HG03469 (cell line): ENCODE measurements at regions not wholly inside any gene's neighbourhood (a gene's known extent, or its start where the extent isn't known, plus 50 kb on each side); places are given as distances from the start of the nearest gene placed in this dataset.
"Not testable (repeated sequence)": the region's sequence is repeated elsewhere in the genome, so short reads cannot be mapped to it uniquely, and the experiment has no call there.

ENCODE experiments used
- ATAC-seq: cut with Tn5 transposase; IDR thresholded peaks from one replicate; pipeline ENCODE4 v1.9.1; 2021; ENCODE audit warnings: mild to moderate bottlenecking, moderate library complexity, moderate number of reproducible peaks; ENCODE audit not compliant: unreplicated experiment

DNA sequence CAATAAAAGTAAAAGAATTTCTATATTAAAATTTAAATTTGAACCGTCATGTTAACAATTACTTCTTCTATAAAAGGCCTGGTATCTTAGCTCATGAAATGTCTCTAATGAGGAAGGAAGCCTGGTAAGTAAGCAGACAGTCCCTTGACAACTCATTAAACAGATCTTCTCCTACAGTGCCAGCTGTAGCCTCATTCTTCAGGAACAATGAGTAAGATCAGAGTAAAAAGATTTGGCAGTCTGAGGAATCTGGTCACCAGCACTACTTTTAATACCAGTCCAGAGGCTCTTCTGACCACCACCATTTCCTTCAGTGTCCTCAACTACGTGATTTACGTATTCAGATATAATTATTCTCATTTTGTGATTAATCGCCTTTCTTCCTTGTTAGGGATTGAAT is 955.0 kb upstream of the ALCAM start:
- no peak for ATAC-seq

DNA sequence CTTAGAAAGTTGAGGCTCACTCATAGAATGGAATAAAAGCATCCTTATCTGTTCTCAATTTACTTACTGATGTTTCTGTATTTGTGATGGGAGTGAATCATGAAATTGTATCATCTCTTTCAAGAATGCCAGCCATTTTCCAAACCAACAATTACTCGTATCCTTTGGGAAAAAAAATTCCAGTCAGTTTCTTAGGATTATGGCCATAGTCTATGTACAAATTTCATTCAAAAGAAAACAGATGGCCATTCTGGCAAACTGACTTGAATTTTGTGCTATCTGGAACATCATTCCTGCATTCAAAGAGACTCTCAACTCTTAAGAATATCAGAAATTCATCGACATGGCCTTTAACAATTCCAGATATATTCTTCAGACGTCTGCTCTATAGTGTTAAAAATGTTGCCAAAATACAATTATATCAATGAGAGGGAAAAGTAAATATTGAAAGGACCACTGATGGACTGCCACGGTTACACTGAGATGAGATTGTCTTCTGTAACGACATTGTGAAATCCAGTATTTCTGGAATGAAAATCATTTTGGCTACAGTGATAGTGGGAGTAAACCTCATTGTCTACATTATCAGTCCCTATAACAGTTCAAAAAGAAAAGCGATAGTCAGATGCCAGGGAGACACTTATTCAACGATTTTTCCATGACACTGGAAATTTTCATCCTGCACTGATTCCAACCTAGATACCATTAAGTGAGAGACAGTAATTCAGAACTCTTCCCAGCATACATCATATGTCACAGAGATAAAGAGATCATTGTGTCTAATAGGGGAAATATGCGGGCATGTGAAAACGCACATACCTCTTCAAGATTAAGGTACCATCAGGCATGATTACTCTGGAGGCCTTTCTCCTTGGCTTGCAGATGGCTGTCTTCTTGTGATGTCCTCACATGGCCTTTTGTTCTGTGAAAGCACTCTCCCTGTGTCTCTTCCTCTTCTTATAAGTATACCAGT is 953.8 kb upstream of the ALCAM start:
- no peak for ATAC-seq

DNA sequence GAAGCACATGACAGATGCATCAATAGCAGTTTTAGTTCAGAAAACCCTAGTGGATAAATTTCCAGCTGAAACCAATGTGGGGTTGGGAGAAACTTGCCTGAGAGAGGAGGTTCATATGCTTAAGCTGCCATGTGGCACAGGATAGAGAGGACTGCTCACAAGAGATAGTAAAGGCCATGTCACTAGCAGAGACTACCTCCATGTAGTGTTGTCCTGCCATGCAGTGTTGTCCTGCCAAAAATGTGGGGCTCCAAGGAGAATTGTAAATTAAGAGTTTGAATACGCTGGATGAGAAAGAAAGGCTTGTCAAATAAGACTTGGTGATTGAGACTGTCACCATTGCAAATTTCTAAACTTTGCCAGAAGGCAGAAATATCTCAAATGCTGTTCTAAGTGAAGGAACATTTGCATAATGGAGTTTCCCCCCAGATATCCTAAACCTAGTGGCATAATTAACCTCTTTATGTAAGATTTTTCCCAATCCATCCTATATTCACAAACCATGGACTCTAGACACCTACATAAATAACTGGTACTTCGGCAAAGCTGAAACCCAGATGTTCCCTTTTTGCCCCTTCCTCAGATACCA is 938.3 kb upstream of the ALCAM start:
- ATAC-seq, result no peak

DNA sequence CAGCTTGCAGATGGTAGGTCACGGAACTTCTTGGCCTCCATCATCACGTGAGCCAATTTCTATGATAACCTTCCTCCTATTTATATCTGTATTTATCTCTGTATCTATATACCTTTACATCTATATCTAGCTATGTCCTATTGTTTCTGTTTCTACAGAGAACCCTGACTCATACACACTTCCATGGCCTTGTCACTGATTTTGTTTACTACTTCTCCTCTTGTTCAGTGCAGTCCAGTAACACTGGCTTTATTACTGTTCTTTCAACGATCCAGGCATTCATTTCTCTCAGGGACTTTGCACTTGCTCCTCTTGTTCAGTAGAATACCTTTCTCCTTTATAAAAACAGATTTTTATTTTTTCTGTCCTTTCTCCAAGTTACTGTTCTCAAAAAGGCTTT is 937.0 kb upstream of the ALCAM start:
- no peak for ATAC-seq

DNA sequence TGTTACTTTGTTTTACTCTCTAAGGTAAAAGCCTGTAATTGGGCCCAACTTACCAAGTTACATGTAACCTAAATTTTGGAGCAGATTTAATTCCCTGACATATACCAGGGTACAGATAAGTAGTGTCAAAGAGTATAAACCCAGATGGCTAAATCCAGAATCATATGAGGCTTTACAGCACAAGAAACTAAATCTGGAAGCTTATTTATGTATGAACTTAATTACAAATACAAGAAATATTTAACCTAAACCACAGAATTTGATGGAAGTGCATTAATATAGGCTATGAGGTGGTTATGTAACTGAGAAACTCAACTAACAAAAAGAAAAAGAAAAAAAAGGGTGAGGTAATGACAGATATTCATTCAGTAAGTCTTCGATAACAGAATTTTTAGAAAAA is 930.2 kb upstream of the ALCAM start:
- no peak for ATAC-seq

DNA sequence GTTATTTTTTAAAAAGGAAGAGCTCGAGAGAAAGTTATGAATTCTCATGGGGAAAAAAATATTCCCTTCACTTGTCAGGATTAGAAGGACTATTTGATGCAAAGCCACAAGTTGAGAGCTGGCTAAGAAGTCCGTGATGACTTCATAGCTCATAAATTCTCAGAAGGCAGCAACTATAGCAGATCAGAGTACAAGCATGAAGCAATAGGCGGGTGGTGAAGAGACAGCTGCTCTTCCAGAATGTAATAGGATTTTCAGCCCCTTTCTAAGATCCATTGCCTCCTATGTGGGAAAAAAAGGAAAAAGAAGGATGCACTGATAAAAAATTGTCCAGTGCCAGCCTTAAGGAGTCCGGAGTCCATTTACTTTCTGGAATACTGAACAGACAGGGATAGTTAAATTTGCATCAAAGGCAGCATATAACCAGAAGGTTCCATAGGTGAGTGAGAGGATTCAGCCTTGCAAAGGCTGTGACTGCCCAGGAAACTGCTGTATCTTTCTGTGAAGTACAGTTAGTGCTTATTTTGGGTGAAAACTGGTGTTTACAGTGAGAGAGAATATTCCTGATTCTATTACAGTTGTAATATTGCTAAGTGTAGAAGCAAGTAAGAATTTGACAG is 929.5 kb upstream of the ALCAM start:
- ATAC-seq, result no peak

DNA sequence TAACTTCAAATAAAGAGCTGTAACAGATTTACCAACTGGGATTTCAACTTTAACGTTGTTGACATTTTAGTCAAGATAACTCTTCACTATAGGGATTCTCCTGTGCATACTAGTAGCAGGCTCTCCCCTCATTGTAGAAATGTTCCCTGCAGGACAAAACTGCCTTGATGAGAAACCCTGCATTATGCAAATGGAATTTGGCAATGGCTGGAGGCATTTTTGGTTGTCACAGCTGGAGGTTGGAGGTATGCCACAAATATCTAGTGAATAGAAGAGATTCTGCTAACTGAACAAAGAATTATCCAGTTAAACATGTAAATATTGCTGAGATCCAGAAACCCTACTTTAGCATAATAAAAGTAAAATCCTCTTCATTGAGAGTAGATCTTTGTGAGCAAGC is 928.8 kb upstream of the ALCAM start:
- no peak for ATAC-seq

DNA sequence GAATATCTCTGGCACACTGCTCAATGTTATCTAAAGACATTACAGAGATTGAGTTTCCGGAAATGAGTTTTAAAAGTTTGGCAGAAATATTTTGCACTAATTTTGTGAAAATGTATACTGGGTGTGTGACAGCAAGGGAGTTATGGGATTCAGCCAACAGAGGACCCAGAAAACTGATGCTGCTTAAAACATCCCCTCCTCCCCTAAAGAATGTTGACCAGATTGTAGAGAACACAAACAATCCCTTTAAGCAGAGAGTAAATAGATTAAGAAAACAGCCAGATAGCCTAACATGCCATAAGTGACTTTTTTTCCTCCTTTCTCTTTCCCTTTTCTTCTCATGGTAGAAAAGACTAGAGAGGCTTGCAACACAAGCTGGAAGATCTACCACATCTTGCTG is 928.0 kb upstream of the ALCAM start:
- no peak for ATAC-seq

DNA sequence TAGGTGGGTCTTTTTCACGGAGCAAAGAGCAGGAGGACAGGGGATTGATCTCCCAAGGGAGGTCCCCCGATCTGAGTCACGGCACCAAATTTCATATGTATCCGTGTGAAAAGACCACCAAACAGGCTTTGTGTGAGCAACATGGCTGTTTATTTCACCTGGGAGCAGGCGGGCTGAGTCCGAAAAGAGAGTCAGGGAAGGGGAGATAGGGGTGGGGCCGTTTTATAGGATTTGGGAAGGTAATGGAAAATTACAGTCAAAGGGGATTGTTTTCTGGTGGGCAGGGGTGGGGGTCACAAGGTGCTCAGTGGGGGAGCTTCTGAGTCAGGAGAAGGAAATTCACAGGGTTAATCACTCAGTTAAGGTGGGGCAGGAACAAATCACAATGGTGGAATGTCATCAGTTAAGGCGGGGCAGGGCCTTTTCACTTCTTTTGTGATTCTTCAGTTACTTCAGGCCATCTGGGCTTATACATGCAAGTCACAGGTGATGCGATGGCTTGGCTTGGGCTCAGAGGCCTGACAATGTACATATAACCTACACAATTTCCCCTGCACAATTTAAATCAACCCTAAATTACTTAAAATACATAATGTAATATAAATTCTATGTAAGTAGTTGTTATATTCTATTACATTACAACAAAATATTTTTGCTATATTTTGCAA is 921.3 kb upstream of the ALCAM start:
- ATAC-seq, result not testable (repeated sequence)

DNA sequence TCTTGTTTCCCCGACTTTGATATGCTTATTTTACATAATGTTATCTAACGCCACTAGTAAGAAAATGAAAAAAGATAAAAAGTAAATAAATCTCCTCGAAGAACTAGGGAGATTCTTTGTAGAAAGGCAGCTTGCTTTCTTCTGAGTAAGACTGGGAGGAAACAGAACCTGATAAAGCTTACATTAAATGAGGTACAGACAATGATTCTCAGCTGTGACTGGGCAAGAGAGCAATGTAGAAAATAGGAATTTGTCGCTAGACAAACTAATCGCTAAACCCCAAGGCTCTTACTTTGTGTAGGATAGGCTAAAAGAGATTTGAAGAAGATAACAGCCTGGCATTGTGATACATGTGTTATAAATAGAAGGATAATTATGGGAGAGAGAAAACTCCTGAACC is 919.0 kb upstream of the ALCAM start:
- ATAC-seq, result no peak

DNA sequence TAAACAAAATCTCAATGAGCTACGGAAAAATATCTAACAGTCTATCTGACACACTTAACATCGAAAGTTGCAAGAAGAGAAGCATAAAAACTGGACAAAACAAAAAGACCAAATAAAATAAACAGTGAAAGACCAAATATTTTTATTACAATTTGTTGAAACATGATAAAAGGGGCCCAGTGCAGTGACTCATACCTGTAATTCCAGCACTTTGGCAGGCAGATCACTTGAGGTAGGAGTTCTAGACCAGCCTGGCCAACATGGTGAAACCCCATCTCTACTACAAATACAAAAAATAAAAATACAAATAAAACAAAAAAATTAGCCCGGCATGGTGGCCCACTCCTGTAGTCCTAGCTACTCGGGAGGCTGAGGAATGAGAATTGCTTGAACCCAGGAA is 914.0 kb upstream of the ALCAM start:
- ATAC-seq, result no peak

DNA sequence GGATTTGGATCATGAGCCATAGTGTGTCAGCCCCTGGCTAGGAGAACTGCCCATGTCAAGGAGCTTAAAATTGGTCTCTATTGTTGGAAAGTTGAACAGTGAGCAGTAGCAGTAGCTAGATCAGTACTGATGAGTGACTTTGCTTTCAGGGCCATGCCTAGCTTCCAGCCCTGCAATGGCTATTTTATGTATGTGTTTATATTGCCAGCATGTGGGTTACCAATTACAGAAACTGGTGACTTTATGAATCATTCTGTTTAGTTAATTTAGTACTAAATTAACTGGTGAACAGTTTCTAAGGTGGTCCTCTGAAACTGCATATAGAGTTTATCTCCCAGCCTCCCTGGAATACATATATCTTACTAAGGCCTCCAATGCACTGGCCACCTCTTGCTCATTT is 908.1 kb upstream of the ALCAM start:
- ATAC-seq, result no peak

DNA sequence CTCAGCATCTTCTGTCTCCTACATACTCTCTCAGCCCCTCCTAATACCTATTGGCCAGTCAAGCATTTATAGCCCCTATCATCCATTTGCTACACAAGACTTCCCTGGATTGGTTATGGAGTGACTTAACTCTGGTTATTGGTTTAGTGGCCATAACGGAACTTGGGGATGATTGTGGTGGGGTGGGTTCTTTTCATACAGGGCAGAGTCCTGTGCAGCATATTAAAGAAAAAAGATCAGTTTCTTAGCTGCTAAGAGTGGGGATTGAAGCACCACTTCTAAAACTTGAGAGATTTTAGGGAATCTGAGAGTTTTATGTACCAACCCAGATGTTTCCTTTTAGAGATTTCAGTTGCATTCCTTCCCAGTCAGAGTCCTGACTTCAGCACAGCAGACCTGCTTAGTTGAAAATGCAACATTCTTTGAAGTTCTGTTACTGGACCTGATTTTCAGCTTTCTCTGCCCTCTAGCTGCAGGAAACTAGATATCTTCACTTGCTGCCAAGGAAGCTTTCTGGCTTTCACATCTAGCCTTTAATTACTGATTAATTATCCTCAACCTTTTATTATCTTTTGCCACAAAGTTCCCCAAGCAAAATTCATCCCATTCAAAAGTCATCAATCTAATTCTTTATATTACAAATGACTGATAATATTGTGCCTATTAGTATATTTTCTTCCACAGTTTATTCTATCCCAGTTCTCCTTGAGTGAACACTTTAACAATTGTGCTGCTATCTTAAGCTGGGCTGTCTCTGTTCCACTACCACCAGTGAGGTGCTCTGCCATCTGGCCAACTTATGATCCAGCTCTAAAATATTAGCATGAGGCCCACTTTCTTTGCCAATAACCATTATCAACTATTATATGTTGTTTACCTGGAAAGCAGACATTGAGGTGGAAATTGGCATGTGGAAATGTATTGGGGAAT is 906.0 kb upstream of the ALCAM start:
- ATAC-seq, result no peak

DNA sequence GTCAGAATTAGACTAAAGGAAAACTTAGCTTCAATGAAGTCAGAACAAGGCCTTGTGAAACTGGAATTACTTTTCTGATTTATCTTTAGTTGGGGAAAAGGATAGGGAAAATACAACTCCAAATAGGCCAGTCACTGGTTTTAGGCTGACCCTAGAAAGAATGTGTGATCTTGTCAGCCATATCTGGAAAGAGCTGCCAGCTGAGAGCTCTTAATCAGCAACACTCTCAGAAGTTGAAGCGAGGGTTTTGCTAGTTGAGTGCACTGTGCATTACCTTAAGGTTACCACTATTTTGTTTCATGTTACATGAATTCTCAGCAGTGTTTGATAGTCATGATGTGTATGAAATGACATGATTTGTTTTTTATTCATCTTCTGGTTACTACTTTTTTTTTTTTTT is 905.3 kb upstream of the ALCAM start:
- no peak for ATAC-seq

DNA sequence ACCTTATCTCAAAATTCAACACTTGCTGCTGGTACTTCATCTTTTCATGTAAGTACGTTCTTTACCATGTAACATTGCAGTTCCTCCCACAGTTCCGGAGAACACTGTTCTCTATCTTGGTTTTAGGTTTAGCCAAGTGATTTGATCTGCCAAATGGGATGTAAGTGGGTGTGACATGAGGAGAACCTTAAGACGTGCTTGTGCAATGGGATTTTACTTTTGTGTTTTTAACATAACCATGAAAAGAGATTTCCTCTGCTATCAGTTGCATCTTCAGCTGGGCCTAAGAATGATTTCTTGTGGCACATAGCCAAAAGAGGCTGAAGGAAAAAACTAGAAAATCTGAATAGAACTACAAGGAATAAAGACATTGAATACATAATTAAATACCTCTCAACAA is 894.5 kb upstream of the ALCAM start:
- no peak for ATAC-seq

DNA sequence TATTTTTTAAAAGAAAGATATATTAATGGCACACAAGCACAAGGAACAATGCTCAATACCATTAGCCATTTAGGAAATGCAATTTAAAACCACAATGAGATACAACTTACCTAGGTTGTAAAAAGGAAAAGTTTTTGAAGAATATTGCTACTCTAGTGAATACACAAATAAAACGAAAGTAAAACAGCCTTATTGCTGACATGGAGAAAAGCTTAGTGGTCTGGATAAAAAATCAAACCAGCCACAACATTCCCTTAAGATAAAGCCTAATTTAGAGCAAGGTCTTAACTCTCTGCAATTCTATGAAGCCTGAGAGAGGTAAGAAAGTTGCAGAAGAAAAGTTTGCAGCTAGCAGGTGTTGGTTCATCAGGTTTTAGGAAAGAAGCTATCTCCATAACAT is 892.7 kb upstream of the ALCAM start:
- ATAC-seq, result no peak

DNA sequence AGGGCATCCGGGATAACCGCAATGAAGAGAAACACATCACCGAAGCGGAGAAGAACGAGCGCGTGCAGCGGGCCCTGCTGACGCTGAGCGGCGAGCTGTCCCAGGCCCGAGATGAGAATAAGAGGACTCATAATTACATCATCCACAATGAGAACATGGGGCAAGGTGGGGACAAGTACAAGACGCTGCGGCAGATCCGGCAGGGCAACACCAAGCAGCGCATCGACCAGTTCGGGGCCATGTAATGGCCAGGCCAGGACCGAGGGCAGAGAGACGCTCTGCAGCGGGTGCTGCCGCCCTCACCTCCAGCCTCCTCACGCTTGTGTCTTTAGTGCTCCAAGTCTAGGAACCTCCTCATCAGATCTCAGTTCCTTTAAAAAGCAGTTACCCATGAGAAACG is 863.7 kb upstream of the ALCAM start:
- no peak for ATAC-seq

DNA sequence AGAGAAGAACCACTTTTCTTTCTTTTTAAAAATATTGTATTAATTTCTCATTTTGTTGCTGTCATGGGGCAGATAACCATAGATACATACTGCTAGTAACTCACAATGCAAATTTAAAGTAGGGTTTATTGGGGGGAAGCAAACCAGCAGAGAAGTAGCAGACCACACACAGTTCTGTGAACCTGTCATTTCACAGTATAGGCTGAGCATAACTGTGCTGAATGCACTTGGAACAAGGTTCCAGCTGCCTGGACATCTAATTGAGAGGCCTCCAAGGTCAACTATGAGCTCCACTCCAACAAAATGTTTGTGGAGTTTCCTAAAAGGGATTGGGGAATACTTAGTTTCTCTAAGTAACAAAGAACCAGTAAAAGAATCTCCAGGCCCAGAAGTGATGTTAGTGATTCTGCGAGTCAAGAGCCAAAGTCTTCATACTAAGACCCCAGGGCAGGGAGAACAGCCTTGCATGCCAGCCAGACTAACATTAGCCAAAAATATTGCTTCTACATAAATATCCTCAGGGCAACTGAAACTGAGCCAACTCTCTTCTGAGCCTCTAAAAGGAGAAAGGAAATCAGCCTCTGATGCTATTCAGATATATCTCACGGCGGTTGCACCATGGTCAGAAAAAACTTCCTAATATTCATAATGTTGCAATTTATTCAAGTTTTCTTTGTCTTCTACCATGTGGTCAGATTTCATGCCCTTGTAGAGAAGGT is 856.4 kb upstream of the ALCAM start:
- peak; percentile 41 for ATAC-seq

DNA sequence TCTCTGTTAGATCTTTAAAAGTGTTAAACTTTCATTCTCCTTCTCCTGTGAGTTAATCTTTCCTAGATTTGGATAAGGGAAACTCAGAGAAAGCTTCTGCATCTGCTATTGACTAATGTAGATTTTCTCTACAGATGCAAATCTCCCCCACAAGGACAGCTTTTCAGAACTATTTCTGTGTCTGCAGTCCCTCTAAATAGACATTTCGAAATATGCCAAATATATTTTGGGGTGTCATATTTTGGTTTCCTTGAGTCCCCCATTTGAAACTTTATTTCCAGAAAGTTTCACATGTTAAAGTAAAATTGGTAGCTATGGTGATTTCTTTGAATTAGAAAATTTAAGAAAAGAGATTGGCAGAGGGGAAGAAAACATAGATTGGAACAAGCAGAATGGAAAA is 852.3 kb upstream of the ALCAM start:
- ATAC-seq, result no peak

DNA sequence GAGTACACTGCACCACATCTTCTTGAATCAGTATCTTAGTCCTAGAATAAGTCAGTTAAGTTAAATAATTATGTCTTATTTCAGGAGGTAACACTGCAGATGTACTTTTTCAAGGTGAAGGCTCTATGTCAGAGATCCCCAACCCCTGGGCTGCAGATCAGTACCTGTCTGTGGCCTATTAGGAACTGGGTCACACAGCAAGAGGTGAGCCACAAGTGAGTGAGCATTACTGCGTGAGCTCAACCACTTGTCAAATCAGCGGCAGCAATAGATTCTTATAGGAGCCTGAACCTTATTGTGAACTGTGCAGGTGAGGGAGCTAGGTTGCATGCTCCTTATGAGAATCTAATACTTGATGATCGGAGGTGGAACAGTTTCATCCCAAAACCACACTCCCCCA is 851.9 kb upstream of the ALCAM start:
- no peak for ATAC-seq
